Spleen (tissue), 11 donors: ENCODE measurements at regions not wholly inside any gene's neighbourhood (a gene's known extent, or its start where the extent isn't known, plus 50 kb on each side); places are given as distances from the start of the nearest gene placed in this dataset.

ENCODE experiments used
- DNase-seq: peaks from one replicate; pipeline ENCODE4 v3.0.0-alpha.2; 2020
- H3K27ac ChIP-seq, 8 donors: fragments of 200-600 bp; sonication (generic) in 7 of 8; 1 replicate in 4 of 8; 2 replicates in 4 of 8; pipeline versions ENCODE4 v1.5.0 to v1.8.0; 2016 to 2021; ENCODE audit warnings: inconsistent platforms in 4 of 8, mild to moderate bottlenecking in 4 of 8, moderate library complexity in 1 of 8
- H3K27me3 ChIP-seq, 7 donors: fragments of 200-600 bp; sonication (generic) in 6 of 7; replicated peaks in 1 of 7; 1 replicate in 4 of 7; 2 replicates in 3 of 7; pipeline versions ENCODE4 v1.5.0 to v1.8.0; 2016 to 2021; ENCODE audit warnings: inconsistent platforms in 3 of 7, mild to moderate bottlenecking in 1 of 7
- H3K36me3 ChIP-seq, 6 donors: fragments of 200-600 bp; sonication (generic) in 5 of 6; 1 replicate in 4 of 6; 2 replicates in 2 of 6; pipeline versions ENCODE4 v1.5.0 to v1.8.0; 2016 to 2021; ENCODE audit warnings: inconsistent platforms in 2 of 6
- H3K4me1 ChIP-seq, 6 donors: fragments of 200-600 bp; sonication (generic) in 5 of 6; 1 replicate in 3 of 6; 2 replicates in 3 of 6; pipeline versions ENCODE4 v1.5.0 to v1.8.0; 2016 to 2021; ENCODE audit warnings: inconsistent platforms in 3 of 6
- H3K4me3 ChIP-seq, 8 donors: fragments of 200-600 bp; sonication (generic) in 7 of 8; 1 replicate in 4 of 8; 2 replicates in 4 of 8; pipeline versions ENCODE4 v1.5.0 to v1.8.0; 2016 to 2021; ENCODE audit warnings: inconsistent platforms in 4 of 8, mild to moderate bottlenecking in 4 of 8, moderate library complexity in 2 of 8
- H3K9me3 ChIP-seq, 8 donors: fragments of 200-600 bp; sonication (generic) in 7 of 8; 1 replicate in 4 of 8; 2 replicates in 4 of 8; pipeline versions ENCODE4 v1.5.0 to v1.8.0; 2016 to 2021; ENCODE audit warnings: inconsistent platforms in 4 of 8
- CTCF ChIP-seq, 11 experiments: fragments of 200-600 bp in 7 of 11; fragments of 450-650 bp in 4 of 11; sonication (generic) in 4 of 11; IDR thresholded peaks in 8 of 11; conservative IDR thresholded peaks in 3 of 11; 1 replicate in 7 of 11; 2 replicates in 4 of 11; pipeline versions ENCODE4 v1.4.0 to v1.8.0; 2016 to 2021; ENCODE audit warnings: antibody characterized with exemption in 11 of 11, inconsistent platforms in 4 of 11, mild to moderate bottlenecking in 1 of 11
- POLR2A ChIP-seq, 3 donors: fragments of 450-650 bp; IDR thresholded peaks; one replicate each; pipeline ENCODE4 v1.5.1; 2017; ENCODE audit warnings: antibody characterized with exemption in 3 of 3, mild to moderate bottlenecking in 1 of 3
- POLR2AphosphoS5 ChIP-seq, 3 donors: sonication (generic); formaldehyde crosslinking; IDR thresholded peaks; one replicate each; pipeline ENCODE4 v1.5.1; 2017; ENCODE audit warnings: antibody characterized with exemption in 3 of 3
- WGBS, 5 donors: extraction: QIAGEN DNeasy Blood & Tissue Kit in 3 of 5; methylation state at CpG; one replicate each; pipeline versions ENCODE4 v1.1.5 to v1.1.7; 2013 to 2018; 5-methylcytosine and 5-hydroxymethylcytosine counted together
- intact Hi-C: fragments of 100-400 bp; cut with DNase I; formaldehyde crosslinking; loops from one replicate; pipeline ENCODE4 v1.15.0; 2023; ENCODE audit warnings: low total_unique reads
- donor health status: healthy with polysubstance abuse.
- donor health status: DM: no; HTN: no; CAD: no; lungs with moderate emphysema.
- donor health status: DM: no; HTN: no; CAD: no.
- donor health status: Bipolar disorder and iron deficiency.
- donor health status: healthy.
- donor health status: DM: no; HTN: no; CAD: no.
- donor health status: DM: yes; HTN: yes; CAD: no.

DNA sequence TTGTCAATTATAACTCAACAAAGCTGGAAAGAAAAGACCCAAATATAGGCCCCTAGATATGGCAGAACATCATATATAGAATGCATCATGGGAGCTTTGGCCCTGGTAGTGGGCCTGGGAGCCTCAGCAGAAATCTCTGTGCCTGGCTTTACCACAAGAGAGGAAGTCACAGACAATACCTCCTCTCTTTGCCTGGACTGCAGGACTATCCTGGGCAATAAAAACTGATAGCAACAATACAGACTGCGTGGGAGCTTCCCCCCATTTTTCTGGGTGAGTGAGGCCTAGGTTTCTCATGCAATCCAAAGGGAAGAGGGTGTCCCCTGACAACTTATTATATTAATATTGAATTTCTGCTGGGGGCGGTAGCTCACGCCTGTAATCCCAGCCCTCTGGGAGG lies 64.0 kb upstream of the NFKB1 start:
- Histone ChIP-seq H3K9me3 (no peaks in the 10 kb centered on the region), H3K27me3 (no peaks in the 10 kb centered on the region), H3K36me3 (no peaks in the 10 kb centered on the region), H3K4me3 (no peak overlapping the region), H3K4me1 (peaks cover 0 to 6% (median 0%) of the 10 kb centered on the region in 6 donors), H3K27ac (no peak overlapping the region)
- 76 to 95% (median 94%) methylated on average over 3 of the region's 3 CpGs for WGBS, 5 donors
- TF ChIP-seq CTCF (IDR thresholded peaks at IDR 0.05 in 8 of 11, conservative IDR thresholded peaks at IDR 0.05 in 3 of 11) (no peak), POLR2A (IDR thresholded peaks at IDR 0.05) (no peak), POLR2AphosphoS5 (IDR thresholded peaks at IDR 0.05) (no peak)
- intact Hi-C loops: loop anchor here (10.0 kb wide), 1 partner anchor 92 kb away; the partner anchor contains the start of gene SLC39A8
- DNase-seq: no peak

DNA sequence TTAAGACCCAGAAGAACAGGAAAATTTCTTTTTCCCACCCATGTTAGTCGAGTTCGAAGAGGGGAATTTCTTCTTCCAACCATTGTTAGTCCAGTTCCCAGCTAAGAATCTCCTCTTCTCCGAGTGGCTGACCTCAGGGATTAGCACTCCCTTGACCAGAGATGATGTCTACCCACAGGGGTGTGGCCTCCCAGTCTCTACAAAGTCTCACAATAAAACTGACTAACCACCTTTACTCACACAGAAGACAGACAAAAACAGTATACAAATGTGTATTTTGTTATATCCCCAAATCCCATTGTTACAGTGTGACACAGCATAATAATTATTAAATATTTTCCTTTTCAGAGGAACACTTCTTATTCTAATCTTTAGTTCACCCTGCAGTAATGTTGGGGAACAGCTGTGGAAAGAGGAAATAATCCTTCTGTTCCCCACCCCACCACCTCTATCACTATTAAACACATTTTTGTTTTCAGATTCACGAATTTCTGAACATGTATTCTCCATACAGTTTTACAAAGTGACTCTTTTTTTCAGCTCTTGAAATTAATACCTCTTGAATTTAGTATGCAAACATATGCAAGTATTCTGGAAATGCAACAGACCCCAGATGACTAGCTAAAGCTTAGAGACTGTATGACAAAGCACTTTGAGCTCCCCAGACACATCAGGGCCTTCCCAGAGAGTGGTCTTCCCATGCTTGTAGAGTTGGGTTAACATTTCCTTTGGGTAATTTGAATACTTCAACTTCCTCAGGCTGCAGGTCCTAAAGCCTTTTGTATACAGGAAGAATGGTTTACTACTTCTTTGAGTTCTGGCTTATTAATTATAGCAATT lies 62.5 kb upstream of the NFKB1 start:
- no peak overlapping the region for H3K4me3 ChIP-seq
- H3K9me3 ChIP-seq: no peaks in the 10 kb centered on the region
- TF ChIP-seq POLR2AphosphoS5 (IDR thresholded peaks at IDR 0.05) (no peak), POLR2A (IDR thresholded peaks at IDR 0.05) (no peak), CTCF (IDR thresholded peaks at IDR 0.05 in 8 of 11, conservative IDR thresholded peaks at IDR 0.05 in 3 of 11) (no peak)
- WGBS, 5 donors: 78 to 83% (median 79%) methylated on average over 4 of the region's 4 CpGs
- peak overlapping the region in 1 of 8 donors; percentile 9 for H3K27ac ChIP-seq
- no peaks in the 10 kb centered on the region for H3K36me3 ChIP-seq
- intact Hi-C loops: loop anchor here (10.0 kb wide), 1 partner anchor 94 kb away; the partner anchor contains the start of gene SLC39A8
- no peak for DNase-seq
- no peaks in the 10 kb centered on the region for H3K27me3 ChIP-seq
- peaks cover 0 to 6% (median 0%) of the 10 kb centered on the region in 6 donors for H3K4me1 ChIP-seq

DNA sequence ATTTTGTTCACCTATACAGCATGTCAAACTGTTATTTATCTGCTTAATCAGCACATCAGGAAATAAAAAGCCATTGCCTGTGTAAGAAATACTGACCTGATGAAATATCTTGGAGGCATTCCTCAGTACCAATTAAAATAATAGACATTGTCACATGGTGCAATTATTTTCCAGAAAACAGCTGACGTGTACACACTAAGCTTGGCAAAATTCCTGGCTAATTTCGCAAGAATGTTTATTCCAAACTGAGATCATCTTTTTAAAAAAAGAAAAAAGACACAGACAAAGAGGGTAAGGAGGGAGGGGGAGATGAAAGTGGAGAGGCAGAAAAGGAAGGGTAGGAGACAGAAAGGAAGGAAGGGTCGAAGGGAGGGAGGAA lies 61.9 kb upstream of the NFKB1 start:
- H3K36me3 ChIP-seq: no peaks in the 10 kb centered on the region
- H3K4me1 ChIP-seq: peaks cover 0 to 6% (median 0%) of the 10 kb centered on the region in 6 donors
- peak overlapping the region in 1 of 8 donors; percentile 41 for H3K27ac ChIP-seq
- intact Hi-C loops: loop anchor here (10.0 kb wide), 1 partner anchor 94 kb away; the partner anchor contains the start of gene SLC39A8
- TF ChIP-seq POLR2A (IDR thresholded peaks at IDR 0.05) (no peak), POLR2AphosphoS5 (IDR thresholded peaks at IDR 0.05) (no peak), CTCF (IDR thresholded peaks at IDR 0.05 in 8 of 11, conservative IDR thresholded peaks at IDR 0.05 in 3 of 11) (no peak)
- WGBS, 5 donors: 46 to 63% (median 49%) methylated on average over 3 of the region's 3 CpGs
- H3K4me3 ChIP-seq: no peak overlapping the region
- no peak for DNase-seq
- H3K9me3 ChIP-seq: no peaks in the 10 kb centered on the region
- H3K27me3 ChIP-seq: no peaks in the 10 kb centered on the region

GRCh38 chr4:102439812-102440211 lies 61.3 kb upstream of the NFKB1 start:
- no peak for DNase-seq
- H3K27ac ChIP-seq: peak overlapping the region in 1 of 8 donors; percentile 41
- no peaks in the 10 kb centered on the region for H3K27me3 ChIP-seq
- no peaks in the 10 kb centered on the region for H3K9me3 ChIP-seq
- no peak for TF ChIP-seq CTCF (IDR thresholded peaks at IDR 0.05 in 8 of 11, conservative IDR thresholded peaks at IDR 0.05 in 3 of 11)
- TF ChIP-seq POLR2AphosphoS5 (IDR thresholded peaks at IDR 0.05): no peak
- no peak for TF ChIP-seq POLR2A (IDR thresholded peaks at IDR 0.05)
- H3K36me3 ChIP-seq: no peaks in the 10 kb centered on the region
- intact Hi-C loops: loop anchor here (10.0 kb wide), 2 partner anchors 95 to 655 kb away; partner anchors contain the start of genes BDH2 and SLC39A8
- no peak overlapping the region for H3K4me3 ChIP-seq
- peaks cover 0 to 6% (median 0%) of the 10 kb centered on the region in 6 donors for H3K4me1 ChIP-seq
